SK-N-SH (cell line): ENCODE measurements at regions not wholly inside any gene's neighbourhood (a gene's known extent, or its start where the extent isn't known, plus 50 kb on each side); places are given as distances from the start of the nearest gene placed in this dataset.

Source experiments
- CTCF ChIA-PET: fragments of 300-600, 350-600 bp; formaldehyde crosslinking; extraction: SDS; loops from one replicate; lab custom pipeline; 2021; lab: Yijun Ruan, JAX
- POLR2A ChIA-PET: fragments of 350-600 bp; sonication (Branson Sonifier 250); formaldehyde crosslinking; extraction: SDS; loops from one replicate; lab custom pipeline; 2020; ENCODE audit warnings: antibody characterized with exemption, inconsistent platforms; lab: Yijun Ruan, JAX
- DNase-seq: peaks from one replicate; pipeline ENCODE4 v3.0.0; 2012
- H2AFZ ChIP-seq: fragments of 200-600 bp; sonication (generic); 2 replicates; pipeline ENCODE4 v1.8.1; 2016; ENCODE audit warnings: antibody characterized with exemption, mild to moderate bottlenecking, low read depth
- H3F3A ChIP-seq: fragments of 200-600 bp; sonication (generic); replicated peaks from 2 replicates; pipeline ENCODE3; 2016; ENCODE audit warnings: antibody characterized with exemption, mild to moderate bottlenecking; ENCODE audit not compliant: insufficient read depth
- H3K27ac ChIP-seq, 2 experiments: fragments of 200-500 bp in 1 of 2; fragments of 200-600 bp in 1 of 2; sonication (Bioruptor generic) in 1 of 2; sonication (generic), shearing (Covaris generic) in 1 of 2; 2 replicates each; pipeline versions ENCODE4 v1.5.1 to v1.6.1; 2014 to 2016; ENCODE audit warnings: low read depth in 2 of 2, inconsistent platforms in 1 of 2, low read length in 1 of 2, mild to moderate bottlenecking in 1 of 2, mixed read lengths in 1 of 2
- H3K27me3 ChIP-seq: fragments of 200-600 bp; sonication (generic), shearing (Covaris generic); 2 replicates; pipeline ENCODE4 v1.6.1; 2016; ENCODE audit warnings: mixed run types; ENCODE audit not compliant: insufficient read depth
- H3K36me3 ChIP-seq, 2 experiments: fragments of 200-500 bp in 1 of 2; fragments of 200-600 bp in 1 of 2; sonication (Bioruptor generic) in 1 of 2; sonication (generic) in 1 of 2; replicated peaks in 1 of 2; 2 replicates each; pipeline versions ENCODE3 to v1.5.1; 2014 to 2016; ENCODE audit warnings: low read length in 1 of 2, mild to moderate bottlenecking in 1 of 2; ENCODE audit not compliant: insufficient read depth in 2 of 2, control insufficient read depth in 1 of 2
- H3K4me1 ChIP-seq, 2 experiments: fragments of 200-500 bp in 1 of 2; fragments of 200-600 bp in 1 of 2; sonication (Bioruptor generic) in 1 of 2; sonication (generic), shearing (Covaris generic) in 1 of 2; 2 replicates each; pipeline versions ENCODE4 v1.5.1 to v1.6.1; 2014 to 2016; ENCODE audit warnings: low read depth in 1 of 2, low read length in 1 of 2, mixed run types in 1 of 2; ENCODE audit not compliant: insufficient read depth in 2 of 2, control insufficient read depth in 1 of 2
- H3K4me2 ChIP-seq: fragments of 200-600 bp; sonication (generic), shearing (Covaris generic); 2 replicates; pipeline ENCODE4 v1.6.1; 2017; ENCODE audit warnings: mixed run types
- H3K4me3 ChIP-seq, 2 experiments: fragments of 200-500 bp in 1 of 2; fragments of 200-600 bp in 1 of 2; sonication (Bioruptor generic) in 1 of 2; sonication (generic), shearing (Covaris generic) in 1 of 2; 2 replicates each; pipeline versions ENCODE4 v1.5.1 to v1.8.1; 2014 to 2016; ENCODE audit warnings: low read depth in 2 of 2, inconsistent platforms in 1 of 2, low read length in 1 of 2, mild to moderate bottlenecking in 1 of 2, mixed read lengths in 1 of 2, moderate library complexity in 1 of 2
- H3K79me2 ChIP-seq: fragments of 200-600 bp; sonication (generic); 2 replicates; pipeline ENCODE4 v1.8.1; 2017; ENCODE audit warnings: mild to moderate bottlenecking; ENCODE audit not compliant: insufficient read depth
- H3K9ac ChIP-seq: fragments of 200-600 bp; sonication (generic); 2 replicates; pipeline ENCODE4 v1.6.1; 2017; ENCODE audit warnings: mixed run types
- H3K9me2 ChIP-seq: fragments of 200-600 bp; sonication (generic); 2 replicates; pipeline ENCODE4 v1.6.1; 2017; ENCODE audit warnings: mixed run types
- H3K9me3 ChIP-seq: fragments of 200-600 bp; sonication (generic); 2 replicates; pipeline ENCODE4 v1.6.1; 2017; ENCODE audit warnings: mixed run types, mild to moderate bottlenecking, moderate library complexity
- H4K20me1 ChIP-seq: fragments of 200-600 bp; sonication (generic); 2 replicates; pipeline ENCODE4 v1.6.1; 2017; ENCODE audit warnings: mild to moderate bottlenecking, mixed run types; ENCODE audit not compliant: insufficient read depth
- CTCF ChIP-seq: fragments of 200-600 bp; sonication (generic); IDR thresholded peaks from 2 replicates; pipeline ENCODE4 v1.6.1; 2017; ENCODE audit warnings: antibody characterized with exemption, mild to moderate bottlenecking, moderate library complexity
- ELF1 ChIP-seq: IDR thresholded peaks from 2 replicates; pipeline ENCODE4 v1.4.0; 2012
- FOXJ3 ChIP-seq: sonication (generic); formaldehyde crosslinking; IDR thresholded peaks from 2 replicates; pipeline ENCODE4 v1.5.1; 2020; ENCODE audit warnings: mild to moderate bottlenecking, missing genetic modification reagents
- FOXM1 ChIP-seq: IDR thresholded peaks from 2 replicates; pipeline ENCODE4 v1.4.0; 2012; ENCODE audit warnings: low read depth, mild to moderate bottlenecking
- MXI1 ChIP-seq: IDR thresholded peaks from 2 replicates; pipeline ENCODE4 v1.6.1; 2012; ENCODE audit warnings: mild to moderate bottlenecking, low read depth, low read length, improper control_type of control experiment
- REST ChIP-seq: IDR thresholded peaks from 2 replicates; pipeline ENCODE4 v1.6.1; 2012; ENCODE audit warnings: mild to moderate bottlenecking, low read depth, low read length, moderate library complexity
- WGBS: methylation state at CpG from one replicate; pipeline ENCODE4 v1.1.6; 2017; ENCODE audit warnings: low lambda C conversion rate; 5-methylcytosine and 5-hydroxymethylcytosine counted together

DNA sequence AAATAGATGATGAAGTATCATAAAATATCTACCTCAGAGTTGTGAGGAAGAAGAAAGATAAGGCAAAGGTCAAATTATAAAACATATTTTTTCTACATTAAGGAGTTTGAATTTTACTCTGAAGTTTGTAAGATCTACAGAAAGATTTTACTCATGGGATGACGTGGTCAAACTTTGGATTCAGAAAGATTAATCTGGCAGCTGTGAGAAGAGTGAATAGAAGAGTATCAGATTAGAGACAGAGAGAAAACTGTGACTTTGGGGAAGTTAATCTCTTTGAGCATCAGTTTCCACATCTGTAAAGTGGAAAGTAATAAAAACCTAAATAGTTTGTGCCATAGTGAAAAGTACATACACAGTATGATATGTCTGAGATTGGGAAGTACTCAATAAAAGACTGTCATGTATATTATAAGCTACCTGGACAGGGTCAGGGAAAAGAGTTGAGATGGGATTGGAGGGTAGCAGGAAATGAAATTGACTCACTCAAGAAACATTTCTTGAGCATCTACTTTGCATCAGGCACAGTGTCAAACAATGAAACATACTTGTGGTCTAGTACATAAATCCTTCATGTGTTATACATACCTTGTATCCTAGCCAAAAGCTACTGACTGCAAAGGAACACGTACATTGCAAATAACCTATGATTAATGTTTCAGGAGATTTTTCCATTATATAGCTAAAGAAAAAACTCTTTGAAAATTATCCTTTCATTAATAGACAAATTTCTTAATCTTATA lies 222.1 kb downstream of the TMEM200A start (continued):
- TF ChIP-seq REST: no peak
- no peak for TF ChIP-seq CTCF
- TF ChIP-seq ELF1: no peak

DNA sequence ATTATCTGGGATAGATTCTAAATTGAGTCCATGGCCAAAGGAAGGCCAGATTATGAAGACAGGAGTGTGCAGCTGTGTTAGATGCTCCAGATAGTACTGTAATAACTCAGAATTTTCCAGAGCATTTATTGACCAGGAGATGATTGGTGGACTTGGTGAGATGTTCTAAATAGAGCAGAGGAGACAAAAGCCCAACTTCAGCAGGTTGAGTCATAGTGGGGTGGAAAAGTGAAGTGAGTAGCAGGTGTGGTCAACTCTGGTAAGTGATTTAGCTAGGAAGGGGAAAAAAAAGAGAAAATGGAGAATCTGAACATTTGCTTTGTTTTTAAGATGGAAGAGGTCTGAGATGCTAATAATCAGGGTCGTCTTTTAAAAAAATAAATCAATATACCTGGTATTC lies 227.4 kb downstream of the TMEM200A start:
- H3K36me3 ChIP-seq: no peaks in the 10 kb centered on the region
- no peaks in the 10 kb centered on the region for H3K79me2 ChIP-seq
- H3K4me3 ChIP-seq: no peak overlapping the region
- H3F3A ChIP-seq: peaks cover 9% of the 10 kb centered on the region
- H3K4me2 ChIP-seq: no peak overlapping the region
- no peaks in the 10 kb centered on the region for H3K9me2 ChIP-seq
- H3K9ac ChIP-seq: no peak overlapping the region
- CTCF ChIA-PET: no interaction called here
- no peaks in the 10 kb centered on the region for H4K20me1 ChIP-seq
- no peak for DNase-seq
- no peaks in the 10 kb centered on the region for H3K9me3 ChIP-seq
- no peak overlapping the region for H2AFZ ChIP-seq
- H3K27ac ChIP-seq: no peak overlapping the region
- no peak for TF ChIP-seq FOXJ3 (CRISPR knock-in tag)
- TF ChIP-seq, all 33 proteins: peak for 0
- H3K4me1 ChIP-seq: no peaks in the 10 kb centered on the region; a peak in 1 of 4 replicates
- 56% methylated on average over 1 of the region's 1 CpG for WGBS
- H3K27me3 ChIP-seq: no peaks in the 10 kb centered on the region
- POLR2A ChIA-PET: no interaction called here

DNA sequence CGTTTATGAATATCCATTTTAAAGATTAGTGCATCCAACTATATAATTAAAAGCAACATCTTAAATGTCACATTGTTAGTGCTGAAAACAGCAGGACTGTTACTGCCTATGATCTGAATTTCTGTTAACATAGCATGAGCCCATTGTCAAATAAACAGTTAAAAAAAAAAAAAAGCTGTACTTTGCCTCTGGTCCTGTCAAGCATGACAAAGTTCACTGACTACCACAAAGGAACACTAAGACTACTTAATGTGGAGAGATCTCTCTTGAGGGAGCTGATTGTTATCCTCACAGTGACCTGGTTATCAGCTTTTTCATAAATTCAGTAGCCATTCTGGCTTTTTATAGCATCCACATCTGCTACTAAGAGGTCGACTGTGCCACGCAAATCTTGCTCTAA lies 228.1 kb downstream of the TMEM200A start:
- H2AFZ ChIP-seq: no peak overlapping the region
- H3K79me2 ChIP-seq: no peaks in the 10 kb centered on the region
- peaks cover 2% of the 10 kb centered on the region for H3F3A ChIP-seq
- no peak overlapping the region for H3K4me2 ChIP-seq
- no peak overlapping the region for H3K9ac ChIP-seq
- no peaks in the 10 kb centered on the region for H3K9me2 ChIP-seq
- H4K20me1 ChIP-seq: no peaks in the 10 kb centered on the region
- WGBS: 50% methylated on average over 3 of the region's 3 CpGs
- H3K4me3 ChIP-seq: no peak overlapping the region
- ChIA-PET CTCF (no interaction called here), POLR2A (no interaction called here)
- no peak for DNase-seq
- H3K27ac ChIP-seq: no peak overlapping the region
- H3K9me3 ChIP-seq: no peaks in the 10 kb centered on the region
- no peaks in the 10 kb centered on the region for H3K36me3 ChIP-seq
- H3K27me3 ChIP-seq: no peaks in the 10 kb centered on the region
- H3K4me1 ChIP-seq: no peaks in the 10 kb centered on the region; a peak in 1 of 4 replicates
- TF ChIP-seq FOXM1 (no peak), MXI1 (no peak)
